ENCODE measurements at regions not wholly inside any gene's neighbourhood (a gene's known extent, or its start where the extent isn't known, plus 50 kb on each side); places are given as distances from the start of the nearest gene placed in this dataset.

GRCh38 chr12:61029516-61029915 is 1230.7 kb upstream of the USP15 start:
- no peak for TF ChIP-seq CTCF (conservative IDR thresholded peaks at IDR 0.05; ENCODE audit: low read length)
- TF ChIP-seq EZH2phosphoT487 (IDR thresholded peaks at IDR 0.05; ENCODE audit: borderline replicate concordance), result no peak

All from Loucy (cell line).